Pancreas (tissue), 10 donors: ENCODE measurements at regions not wholly inside any gene's neighbourhood (a gene's known extent, or its start where the extent isn't known, plus 50 kb on each side); places are given as distances from the start of the nearest gene placed in this dataset.

ENCODE experiments used
- ATAC-seq, 4 donors: fragments of 200-7000 bp; cut with Tn5 transposase; one replicate each; pipeline versions ENCODE4 v1.8.0 to v1.9.1; 2020; ENCODE audit warnings: mild to moderate bottlenecking in 4 of 4, moderate library complexity in 4 of 4
- DNase-seq, 6 donors: peaks; one replicate each; pipeline ENCODE4 v3.0.0-alpha.2; 2020
- FAIRE-seq: peaks from 2 replicates; lab custom pipeline; 2012; peaks lifted over from hg19 to GRCh38; lab: Jason Lieb, UNC
- H3K27ac ChIP-seq, 4 donors: fragments of 200-600 bp; sonication (generic); 1 replicate in 3 of 4; 2 replicates in 1 of 4; pipeline versions ENCODE4 v1.5.0 to v1.8.0; 2020
- H3K27me3 ChIP-seq, 4 donors: fragments of 200-600 bp; one replicate each; pipeline ENCODE4 v1.8.0; 2021
- H3K36me3 ChIP-seq, 3 donors: fragments of 200-600 bp; sonication (generic) in 1 of 3; one replicate each; pipeline versions ENCODE4 v1.5.0 to v1.8.0; 2020 to 2021
- H3K4me1 ChIP-seq, 3 donors: fragments of 200-600 bp; one replicate each; pipeline ENCODE4 v1.8.0; 2021
- H3K4me3 ChIP-seq, 4 donors: fragments of 200-600 bp; sonication (generic) in 2 of 4; one replicate each; pipeline versions ENCODE4 v1.5.0 to v1.8.0; 2020 to 2021
- H3K9me3 ChIP-seq, 4 donors: fragments of 200-600 bp; one replicate each; pipeline ENCODE4 v1.8.0; 2021
- WGBS, 2 donors: extraction: QIAGEN DNeasy Blood & Tissue Kit; methylation state at CpG; one replicate each; pipeline ENCODE4 v1.1.7; 2013; 5-methylcytosine and 5-hydroxymethylcytosine counted together
- intact Hi-C, 3 donors: fragments of 100-400 bp; cut with DNase I; formaldehyde crosslinking; loops; one replicate each; pipeline versions ENCODE4 v1.11.1 to v1.14.2; 2022
- TF ChIP-seq, protein P1 (sequence below), 4 donors: fragments of 200-600 bp; sonication (generic) in 3 of 4; IDR thresholded peaks; one replicate each; pipeline versions ENCODE4 v1.5.0 to v1.8.0; 2021; ENCODE audit warnings: antibody characterized with exemption in 4 of 4
- donor health status: healthy with polysubstance abuse.
- donor health status: DM: no; HTN: no; CAD: no; lungs with moderate emphysema.
- donor health status: DM: no; HTN: no; CAD: no.
- donor health status: control.
- donor health status: control.
- donor health status: Bipolar disorder and iron deficiency.
- donor health status: DM: yes; HTN: yes; CAD: no.
- donor health status: DM: no; HTN: no; CAD: no.
- donor health status: DM: no; HTN: no; CAD: no.
- donor health status: DM: yes; HTN: yes; CAD: no.

DNA sequence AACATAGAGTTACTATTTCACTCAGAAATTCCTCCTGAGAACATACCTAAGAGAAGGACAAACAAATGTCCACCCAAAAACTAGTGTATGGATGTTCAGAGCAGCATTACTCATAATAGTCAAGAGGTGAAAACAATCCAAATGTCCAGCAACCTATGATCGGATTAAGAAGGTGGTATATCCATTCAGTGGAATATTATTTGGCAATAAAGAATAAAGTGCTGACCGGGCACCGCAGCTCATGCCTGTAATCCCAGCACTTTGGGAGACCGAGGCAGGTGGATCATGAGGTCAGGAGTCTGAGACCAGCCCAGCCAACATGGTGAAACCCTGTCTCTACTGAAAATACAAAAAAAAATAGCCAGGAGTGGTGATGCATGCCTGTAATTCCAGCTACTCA is 182.8 kb upstream of the AGAP1 start:
- H3K4me1 ChIP-seq, result no peaks in the 10 kb centered on the region
- no peak overlapping the region for H3K4me3 ChIP-seq
- DNase-seq (no peak), FAIRE-seq (no peak), ATAC-seq (no peak)
- no peaks in the 10 kb centered on the region for H3K36me3 ChIP-seq
- 81 to 94% methylated on average over 4 of the region's 4 CpGs for WGBS, 2 donors
- TF ChIP-seq, protein P1, sequence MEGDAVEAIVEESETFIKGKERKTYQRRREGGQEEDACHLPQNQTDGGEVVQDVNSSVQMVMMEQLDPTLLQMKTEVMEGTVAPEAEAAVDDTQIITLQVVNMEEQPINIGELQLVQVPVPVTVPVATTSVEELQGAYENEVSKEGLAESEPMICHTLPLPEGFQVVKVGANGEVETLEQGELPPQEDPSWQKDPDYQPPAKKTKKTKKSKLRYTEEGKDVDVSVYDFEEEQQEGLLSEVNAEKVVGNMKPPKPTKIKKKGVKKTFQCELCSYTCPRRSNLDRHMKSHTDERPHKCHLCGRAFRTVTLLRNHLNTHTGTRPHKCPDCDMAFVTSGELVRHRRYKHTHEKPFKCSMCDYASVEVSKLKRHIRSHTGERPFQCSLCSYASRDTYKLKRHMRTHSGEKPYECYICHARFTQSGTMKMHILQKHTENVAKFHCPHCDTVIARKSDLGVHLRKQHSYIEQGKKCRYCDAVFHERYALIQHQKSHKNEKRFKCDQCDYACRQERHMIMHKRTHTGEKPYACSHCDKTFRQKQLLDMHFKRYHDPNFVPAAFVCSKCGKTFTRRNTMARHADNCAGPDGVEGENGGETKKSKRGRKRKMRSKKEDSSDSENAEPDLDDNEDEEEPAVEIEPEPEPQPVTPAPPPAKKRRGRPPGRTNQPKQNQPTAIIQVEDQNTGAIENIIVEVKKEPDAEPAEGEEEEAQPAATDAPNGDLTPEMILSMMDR (IDR thresholded peaks at IDR 0.05), result no peak
- no peaks in the 10 kb centered on the region for H3K9me3 ChIP-seq
- H3K27ac ChIP-seq, result no peak overlapping the region
- intact Hi-C loops, result no loop called here
- H3K27me3 ChIP-seq, result no peaks in the 10 kb centered on the region

DNA sequence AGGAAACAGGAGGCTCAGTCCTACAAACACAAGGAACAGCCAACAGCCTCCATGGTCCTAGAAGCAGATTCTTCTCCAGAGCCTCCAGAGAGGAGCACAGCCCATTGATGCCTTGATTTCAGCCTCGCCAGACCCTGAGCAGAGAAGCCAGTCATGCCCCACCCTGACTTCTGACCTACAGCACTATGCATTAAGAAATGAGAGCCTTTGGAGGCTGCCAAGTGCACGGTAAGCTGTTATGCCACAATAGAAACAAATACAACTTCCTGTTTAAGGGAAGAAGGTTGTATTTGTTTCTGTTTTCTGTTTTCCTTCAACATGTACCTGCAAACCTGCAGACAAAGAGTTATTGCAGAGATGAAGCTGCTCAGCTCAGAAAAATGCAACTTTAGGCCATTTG is 181.3 kb upstream of the AGAP1 start:
- DNase-seq (no peak), ATAC-seq (no peak), FAIRE-seq (no peak)
- no peak overlapping the region for H3K27ac ChIP-seq
- intact Hi-C loops, result no loop called here
- no peaks in the 10 kb centered on the region for H3K9me3 ChIP-seq
- H3K4me1 ChIP-seq, result no peaks in the 10 kb centered on the region
- WGBS, 2 donors, result 69 to 74% methylated on average over 2 of the region's 2 CpGs
- TF ChIP-seq, protein P1 (IDR thresholded peaks at IDR 0.05), result no peak
- H3K27me3 ChIP-seq, result no peaks in the 10 kb centered on the region
- H3K4me3 ChIP-seq, result no peak overlapping the region
- no peaks in the 10 kb centered on the region for H3K36me3 ChIP-seq

DNA sequence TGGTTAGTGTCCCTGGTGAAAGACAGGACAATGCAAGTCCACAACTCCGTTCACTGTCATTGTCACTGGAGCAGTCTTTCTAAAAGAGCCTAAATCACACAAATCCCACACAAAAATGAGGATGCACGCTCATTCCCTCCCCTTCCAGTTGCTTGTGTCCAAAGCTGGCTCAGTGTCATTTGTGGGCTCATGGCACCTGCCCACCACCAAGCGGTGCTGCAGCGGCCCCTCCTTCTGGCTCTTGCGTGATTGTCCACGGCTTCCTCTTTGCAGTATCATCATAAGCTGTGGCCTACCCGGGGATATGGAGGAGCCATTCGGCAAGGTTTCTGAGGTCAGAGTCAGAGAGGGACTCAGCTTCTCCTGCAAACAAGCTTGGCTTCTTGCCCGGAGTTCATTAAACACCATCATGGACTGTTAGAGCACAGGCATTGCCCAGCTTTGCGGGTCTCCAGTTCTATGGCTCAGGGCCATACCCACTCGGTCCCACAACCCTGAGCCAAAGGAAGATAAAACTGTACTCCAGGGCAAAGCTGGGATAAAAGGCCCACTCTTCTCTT is 179.4 kb upstream of the AGAP1 start:
- H3K4me3 ChIP-seq, result no peak overlapping the region
- H3K27ac ChIP-seq, result no peak overlapping the region
- no peak for ATAC-seq
- 69% methylated on average over 11 of the region's 11 CpGs for WGBS, 2 donors
- no peak for DNase-seq
- H3K4me1 ChIP-seq, result no peaks in the 10 kb centered on the region
- FAIRE-seq, result no peak
- H3K27me3 ChIP-seq, result no peaks in the 10 kb centered on the region
- TF ChIP-seq, protein P1 (IDR thresholded peaks at IDR 0.05), result no peak
- no peaks in the 10 kb centered on the region for H3K36me3 ChIP-seq
- intact Hi-C loops, result no loop called here
- no peaks in the 10 kb centered on the region for H3K9me3 ChIP-seq

DNA sequence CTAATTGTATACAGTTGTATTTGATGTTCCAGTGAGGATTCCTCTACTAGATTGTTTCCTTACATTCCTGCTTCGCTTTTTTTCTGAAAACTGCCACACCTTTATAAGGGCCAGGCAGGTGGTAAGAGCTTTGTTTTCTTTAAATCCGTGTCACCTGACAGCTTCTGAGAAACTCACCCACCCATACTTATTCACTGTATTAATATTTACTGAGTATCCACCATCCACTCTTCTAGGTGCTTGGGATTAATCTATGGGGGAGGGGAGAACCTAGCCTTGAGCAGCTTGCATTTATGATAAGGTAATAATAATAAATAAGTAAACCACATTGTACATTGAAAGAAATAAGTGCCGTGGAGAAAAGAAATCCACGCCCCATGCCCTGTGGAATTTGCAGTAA is 174.7 kb upstream of the AGAP1 start:
- no peak for ATAC-seq

DNA sequence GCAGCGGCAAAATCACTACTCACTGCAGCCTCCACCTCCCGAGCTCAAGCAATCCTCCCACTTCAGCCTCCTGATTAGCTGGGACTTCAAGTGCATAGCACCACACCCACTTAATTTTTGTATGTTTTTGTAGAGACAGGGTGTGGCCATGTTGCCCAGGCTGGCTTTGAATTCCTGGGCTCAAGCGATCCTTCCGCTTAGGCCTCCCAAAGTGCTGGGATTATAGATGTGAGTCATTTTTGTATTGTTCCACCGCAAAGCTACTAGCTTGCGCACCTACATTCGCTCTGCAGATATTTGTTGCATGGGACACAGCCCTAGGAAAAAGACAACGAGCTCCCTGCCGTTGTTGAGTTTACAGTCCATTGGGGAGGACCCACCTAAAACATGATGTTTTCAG is 173.5 kb upstream of the AGAP1 start:
- H3K4me1 ChIP-seq, result no peaks in the 10 kb centered on the region
- no peak overlapping the region for H3K27ac ChIP-seq
- ATAC-seq (no peak), DNase-seq (no peak), FAIRE-seq (no peak)
- H3K9me3 ChIP-seq, result no peaks in the 10 kb centered on the region
- 90 to 92% methylated on average over 9 of the region's 9 CpGs for WGBS, 2 donors
- H3K27me3 ChIP-seq, result no peaks in the 10 kb centered on the region
- intact Hi-C loops, result no loop called here
- TF ChIP-seq, protein P1 (IDR thresholded peaks at IDR 0.05), result no peak
- no peaks in the 10 kb centered on the region for H3K36me3 ChIP-seq
- no peak overlapping the region for H3K4me3 ChIP-seq

More for the DNA sequence above, 174.7 kb upstream of the AGAP1 start:
- DNase-seq, result no peak
- Histone ChIP-seq H3K27me3 (no peaks in the 10 kb centered on the region), H3K4me1 (no peaks in the 10 kb centered on the region), H3K36me3 (no peaks in the 10 kb centered on the region), H3K27ac (no peak overlapping the region), H3K4me3 (no peak overlapping the region), H3K9me3 (no peaks in the 10 kb centered on the region)
- 64 to 71% methylated on average over 4 of the region's 4 CpGs for WGBS, 2 donors
- FAIRE-seq, result no peak
- intact Hi-C loops, result no loop called here
- TF ChIP-seq, protein P1 (IDR thresholded peaks at IDR 0.05), result no peak
